GM21737 (cell line): ENCODE measurements at regions not wholly inside any gene's neighbourhood (a gene's known extent, or its start where the extent isn't known, plus 50 kb on each side); places are given as distances from the start of the nearest gene placed in this dataset.
"Not testable (repeated sequence)": the region's sequence is repeated elsewhere in the genome, so short reads cannot be mapped to it uniquely, and the experiment has no call there.

Experiments
- ATAC-seq: cut with Tn5 transposase; IDR thresholded peaks from one replicate; pipeline ENCODE4 v1.9.1; 2021; ENCODE audit warnings: mild to moderate bottlenecking, moderate library complexity; ENCODE audit not compliant: unreplicated experiment

GRCh38 chr6:115131709-115132490 is 789.1 kb upstream of the HS3ST5 start:
- ATAC-seq: no peak

- ATAC-seq: not testable (repeated sequence)
Observed at GRCh38 chr6:115121513-115121912, 778.7 kb upstream of the HS3ST5 start.

- ATAC-seq: no peak
Observed at GRCh38 chr6:115120391-115120790, 777.6 kb upstream of the HS3ST5 start.

- ATAC-seq: no peak
Observed at GRCh38 chr6:115091461-115091860, 748.6 kb upstream of the HS3ST5 start.

GRCh38 chr6:115078555-115078954 is 735.7 kb upstream of the HS3ST5 start:
- no peak for ATAC-seq

GRCh38 chr6:115071962-115072361 is 729.1 kb upstream of the HS3ST5 start:
- ATAC-seq: no peak

- no peak for ATAC-seq
Observed at GRCh38 chr6:115067690-115068447, 725.0 kb upstream of the HS3ST5 start.

- ATAC-seq: no peak
Observed at GRCh38 chr6:115064680-115065079, 721.9 kb upstream of the HS3ST5 start.

- ATAC-seq: no peak
Observed at GRCh38 chr6:115060581-115060980, 717.8 kb upstream of the HS3ST5 start.

GRCh38 chr6:115058414-115059211 is 715.8 kb upstream of the HS3ST5 start:
- ATAC-seq: no peak

GRCh38 chr6:115055579-115055978 is 712.8 kb upstream of the HS3ST5 start:
- no peak for ATAC-seq

- ATAC-seq: not testable (repeated sequence)
Observed at GRCh38 chr6:115054242-115054641, 711.4 kb upstream of the HS3ST5 start.

GRCh38 chr6:115053169-115053860 is 710.5 kb upstream of the HS3ST5 start:
- no peak for ATAC-seq

GRCh38 chr6:115016593-115016992 is 673.8 kb upstream of the HS3ST5 start:
- no peak for ATAC-seq

- no peak for ATAC-seq
Observed at GRCh38 chr6:115004982-115005381, 662.2 kb upstream of the HS3ST5 start.

GRCh38 chr6:115004204-115004603 is 661.4 kb upstream of the HS3ST5 start:
- ATAC-seq: no peak

GRCh38 chr6:115001731-115002350 is 659.0 kb upstream of the HS3ST5 start:
- ATAC-seq: no peak

GRCh38 chr6:115000736-115001135 is 657.9 kb upstream of the HS3ST5 start:
- ATAC-seq: no peak

GRCh38 chr6:114998492-114998891 is 655.7 kb upstream of the HS3ST5 start:
- ATAC-seq: no peak

- ATAC-seq: no peak
Observed at GRCh38 chr6:114997813-114998292, 655.0 kb upstream of the HS3ST5 start.
